GM18505 (cell line): ENCODE measurements at regions not wholly inside any gene's neighbourhood (a gene's known extent, or its start where the extent isn't known, plus 50 kb on each side); places are given as distances from the start of the nearest gene placed in this dataset.

Experiments used
- ATAC-seq: cut with Tn5 transposase; IDR thresholded peaks from one replicate; pipeline ENCODE4 v1.9.1; 2021; ENCODE audit not compliant: unreplicated experiment
- POLR2A ChIP-seq: IDR thresholded peaks from 4 replicates; pipeline ENCODE4 v1.6.1; 2011; ENCODE audit warnings: borderline replicate concordance; ENCODE audit not compliant: insufficient read depth, insufficient read length; ENCODE audit errors: extremely low read depth

GRCh38 chrX:107567370-107567769 is 60.9 kb upstream of the PRPS1 start:
- TF ChIP-seq POLR2A, result no peak
- ATAC-seq, result no peak

GRCh38 chrX:107571296-107571998 is 56.9 kb upstream of the PRPS1 start:
- no peak for ATAC-seq
- no peak for TF ChIP-seq POLR2A

- ATAC-seq, result no peak
- no peak for TF ChIP-seq POLR2A
Measured at GRCh38 chrX:107573016-107573415, 55.3 kb upstream of the PRPS1 start.

- no peak for TF ChIP-seq POLR2A
- ATAC-seq, result no peak
Measured at GRCh38 chrX:107574054-107574683, 54.1 kb upstream of the PRPS1 start.

- no peak for ATAC-seq
- no peak for TF ChIP-seq POLR2A
Measured at GRCh38 chrX:107574711-107575110, 53.6 kb upstream of the PRPS1 start.

GRCh38 chrX:107576392-107576791 is 51.9 kb upstream of the PRPS1 start:
- TF ChIP-seq POLR2A, result no peak
- no peak for ATAC-seq

GRCh38 chrX:107576841-107577240 is 51.5 kb upstream of the PRPS1 start:
- no peak for TF ChIP-seq POLR2A
- ATAC-seq, result peak; percentile 84

- ATAC-seq, result no peak
- TF ChIP-seq POLR2A, result no peak
Measured at GRCh38 chrX:107577933-107578332, 50.4 kb upstream of the PRPS1 start.
